ENCODE measurements at regions not wholly inside any gene's neighbourhood (a gene's known extent, or its start where the extent isn't known, plus 50 kb on each side); places are given as distances from the start of the nearest gene placed in this dataset.

- no peaks in the 10 kb centered on the region for H3K9me3 ChIP-seq (replicated peaks; ENCODE audit: control insufficient read depth, insufficient read depth, low read length)
- ChIA-PET POLR2A (no interaction called here), CTCF (no interaction called here)
- TF ChIP-seq POLR2AphosphoS5 (IDR thresholded peaks at IDR 0.05; ENCODE audit: insufficient read depth, low read depth, low read length) (no peak), FOS (IDR thresholded peaks at IDR 0.05; ENCODE audit: borderline replicate concordance, insufficient read depth, low read length) (no peak), POLR2A (IDR thresholded peaks at IDR 0.05; ENCODE audit: low read depth, low read length) (no peak), GATA2 (IDR thresholded peaks at IDR 0.05; ENCODE audit: insufficient read depth, insufficient read length, low read depth, low read length) (no peak), EZH2 (IDR thresholded peaks at IDR 0.05; ENCODE audit: borderline replicate concordance, low read depth, low read length, severe bottlenecking) (no peak), CTCF (IDR thresholded peaks at IDR 0.05; ENCODE audit: extremely low read depth in 1 of 2, insufficient read depth in 1 of 2, low read depth in 1 of 2, low read length in 2 of 2) (no peak), MYC (IDR thresholded peaks at IDR 0.05; ENCODE audit: low read depth, low read length) (no peak), JUN (IDR thresholded peaks at IDR 0.05; ENCODE audit: borderline replicate concordance, insufficient read depth, insufficient read length, low read depth) (no peak), MAX (IDR thresholded peaks at IDR 0.05; ENCODE audit: insufficient read depth, insufficient read length) (no peak)
- no peaks in the 10 kb centered on the region for H3K27me3 ChIP-seq (ENCODE audit: control insufficient read depth in 2 of 2, insufficient read depth in 2 of 2, low read length in 2 of 2)
- no peaks in the 10 kb centered on the region for H3K36me3 ChIP-seq (ENCODE audit: control insufficient read depth in 2 of 2, extremely low read depth in 1 of 2, insufficient read depth in 2 of 2, low read length in 2 of 2)
- no peaks in the 10 kb centered on the region for H3K79me2 ChIP-seq (ENCODE audit: control insufficient read depth, insufficient read depth, low read length)
- no peak overlapping the region for H3K27ac ChIP-seq (ENCODE audit: insufficient read depth, low read depth, low read length)
- H2AFZ ChIP-seq (ENCODE audit: low read depth, low read length), result no peak overlapping the region
- no peak overlapping the region for H3K4me3 ChIP-seq (replicated peaks in 1 of 3; ENCODE audit: insufficient read depth in 1 of 3, low read depth in 1 of 3, low read length in 3 of 3)
- dilution Hi-C loops (cut with MboI; ENCODE audit: extremely low pct_ligation_motif_present, low sequenced_read_pairs), result no loop called here
- no peaks in the 10 kb centered on the region for H3K9me1 ChIP-seq (replicated peaks; ENCODE audit: control insufficient read depth, extremely low read depth, insufficient read depth, low read length)
- no TSS peak for BruUV-seq (replicated peaks)
- DNase-seq (ENCODE audit: low read depth, low spot score) (no peak), FAIRE-seq (no peak)
- H4K20me1 ChIP-seq (replicated peaks; ENCODE audit: control insufficient read depth, extremely low read depth, insufficient read depth, low read length), result no peaks in the 10 kb centered on the region
- intact Hi-C loops (cut with micrococcal nuclease), result no loop called here
- no peak overlapping the region for H3K4me2 ChIP-seq (ENCODE audit: insufficient read depth, low read length)
- no peaks in the 10 kb centered on the region for H3K4me1 ChIP-seq (ENCODE audit: control insufficient read depth, extremely low read depth, insufficient read depth, low read length)
- H3K9ac ChIP-seq (replicated peaks; ENCODE audit: extremely low read depth, insufficient read depth, low read length), result no peak overlapping the region
These were observed 330.5 kb downstream of the TFAP2A start for GRCh38 chr6:10084111-10084986.
